ENCODE measurements at regions not wholly inside any gene's neighbourhood (a gene's known extent, or its start where the extent isn't known, plus 50 kb on each side); places are given as distances from the start of the nearest gene placed in this dataset.
"Not testable (repeated sequence)": the region's sequence is repeated elsewhere in the genome, so short reads cannot be mapped to it uniquely, and the experiment has no call there.

- no peak for DNase-seq
Measured at GRCh38 chr20:36082315-36082915, 72.1 kb upstream of the EPB41L1 start.

- DNase-seq, result not testable (repeated sequence)
Measured at GRCh38 chr20:36083200-36083599, 71.3 kb upstream of the EPB41L1 start.

- DNase-seq, result no peak
Measured at GRCh38 chr20:36084356-36084755, 70.2 kb upstream of the EPB41L1 start.

GRCh38 chr20:36084897-36085613 is 69.5 kb upstream of the EPB41L1 start:
- DNase-seq, result no peak

GRCh38 chr20:36085686-36086267 is 68.8 kb upstream of the EPB41L1 start:
- no peak for DNase-seq

GRCh38 chr20:36086767-36087166 is 67.8 kb upstream of the EPB41L1 start:
- DNase-seq, result no peak

GRCh38 chr20:36090223-36090622 is 64.3 kb upstream of the EPB41L1 start:
- DNase-seq, result no peak

- peak in 1 of 2 experiments; percentile 33 for DNase-seq
Measured at GRCh38 chr20:36091561-36092397, 62.8 kb upstream of the EPB41L1 start.

- DNase-seq, result no peak
Measured at GRCh38 chr20:36092398-36093024, 62.0 kb upstream of the EPB41L1 start.

- DNase-seq, result peak in 1 of 2 experiments; percentile 35
Measured at GRCh38 chr20:36093025-36093803, 61.3 kb upstream of the EPB41L1 start.

- DNase-seq, result no peak
Measured at GRCh38 chr20:36093804-36094145, 60.8 kb upstream of the EPB41L1 start.

GRCh38 chr20:36094497-36094896 is 60.0 kb upstream of the EPB41L1 start:
- no peak for DNase-seq

- DNase-seq, result no peak
Measured at GRCh38 chr20:36096435-36096834, 58.1 kb upstream of the EPB41L1 start.

GRCh38 chr20:36097337-36098151 is 57.0 kb upstream of the EPB41L1 start:
- no peak for DNase-seq

GRCh38 chr20:36098364-36098763 is 56.2 kb upstream of the EPB41L1 start:
- no peak for DNase-seq

GRCh38 chr20:36099106-36099505 is 55.4 kb upstream of the EPB41L1 start:
- no peak for DNase-seq

- DNase-seq, result peak in 1 of 2 experiments; percentile 23
Measured at GRCh38 chr20:36101192-36101591, 53.3 kb upstream of the EPB41L1 start.

- DNase-seq, result no peak
Measured at GRCh38 chr20:36102306-36102705, 52.2 kb upstream of the EPB41L1 start.

- DNase-seq, result no peak
Measured at GRCh38 chr20:36102809-36103596, 51.5 kb upstream of the EPB41L1 start.

- DNase-seq, result no peak
Measured at GRCh38 chr20:36104244-36104643, 50.3 kb upstream of the EPB41L1 start.
